Peyer's patch (tissue), 4 donors: ENCODE measurements at regions not wholly inside any gene's neighbourhood (a gene's known extent, or its start where the extent isn't known, plus 50 kb on each side); places are given as distances from the start of the nearest gene placed in this dataset.

Source experiments
- POLR2A ChIP-seq, 2 donors: fragments of 450-650 bp; IDR thresholded peaks; one replicate each; pipeline ENCODE4 v1.5.1; 2017; ENCODE audit warnings: antibody characterized with exemption in 2 of 2, mild to moderate bottlenecking in 2 of 2, moderate library complexity in 2 of 2
- TF ChIP-seq, protein P1 (sequence below), 6 experiments: fragments of 450-650 bp in 4 of 6; fragments of 200-600 bp in 2 of 6; sonication (generic) in 1 of 6; IDR thresholded peaks; one replicate each; pipeline ENCODE4 v1.5.1; 2017 to 2019; ENCODE audit warnings: antibody characterized with exemption in 6 of 6, mild to moderate bottlenecking in 3 of 6, moderate library complexity in 1 of 6

DNA sequence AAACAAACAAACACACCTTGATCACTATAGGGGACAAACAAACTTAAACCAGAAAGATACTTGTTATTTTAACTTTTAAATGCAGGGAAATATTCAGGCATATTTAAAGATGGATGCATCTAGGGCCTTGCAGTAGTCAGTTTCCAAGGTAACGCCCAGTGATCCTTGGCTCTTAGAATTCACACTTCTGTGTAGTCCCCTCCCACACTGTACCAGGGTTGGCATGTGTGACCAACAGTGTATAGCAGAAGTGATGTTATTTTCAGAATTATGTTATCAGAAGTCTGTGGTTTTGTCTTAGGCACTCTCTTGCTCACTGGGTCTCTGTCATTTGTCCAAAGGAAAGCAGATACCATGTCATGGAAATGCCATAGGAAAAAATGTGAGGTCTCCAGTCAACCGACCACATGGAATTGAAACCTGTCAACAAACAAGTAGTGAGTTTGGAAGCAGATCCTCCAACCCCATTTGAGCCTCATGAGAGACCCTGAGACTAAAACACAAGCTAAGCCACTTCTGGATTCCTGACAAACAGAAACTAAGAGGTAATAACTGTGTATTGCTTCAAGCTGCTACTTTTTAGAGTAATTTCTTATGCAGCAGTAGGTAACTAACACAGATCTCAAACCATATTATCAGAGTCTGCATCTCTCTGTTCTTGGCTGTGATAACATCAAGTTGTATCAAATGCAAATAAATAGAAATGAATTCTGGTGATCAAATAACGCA, 670.3 kb downstream of the KCTD8 start:
- TF ChIP-seq, protein P1, sequence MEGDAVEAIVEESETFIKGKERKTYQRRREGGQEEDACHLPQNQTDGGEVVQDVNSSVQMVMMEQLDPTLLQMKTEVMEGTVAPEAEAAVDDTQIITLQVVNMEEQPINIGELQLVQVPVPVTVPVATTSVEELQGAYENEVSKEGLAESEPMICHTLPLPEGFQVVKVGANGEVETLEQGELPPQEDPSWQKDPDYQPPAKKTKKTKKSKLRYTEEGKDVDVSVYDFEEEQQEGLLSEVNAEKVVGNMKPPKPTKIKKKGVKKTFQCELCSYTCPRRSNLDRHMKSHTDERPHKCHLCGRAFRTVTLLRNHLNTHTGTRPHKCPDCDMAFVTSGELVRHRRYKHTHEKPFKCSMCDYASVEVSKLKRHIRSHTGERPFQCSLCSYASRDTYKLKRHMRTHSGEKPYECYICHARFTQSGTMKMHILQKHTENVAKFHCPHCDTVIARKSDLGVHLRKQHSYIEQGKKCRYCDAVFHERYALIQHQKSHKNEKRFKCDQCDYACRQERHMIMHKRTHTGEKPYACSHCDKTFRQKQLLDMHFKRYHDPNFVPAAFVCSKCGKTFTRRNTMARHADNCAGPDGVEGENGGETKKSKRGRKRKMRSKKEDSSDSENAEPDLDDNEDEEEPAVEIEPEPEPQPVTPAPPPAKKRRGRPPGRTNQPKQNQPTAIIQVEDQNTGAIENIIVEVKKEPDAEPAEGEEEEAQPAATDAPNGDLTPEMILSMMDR (IDR thresholded peaks at IDR 0.05): no peak
- TF ChIP-seq POLR2A (IDR thresholded peaks at IDR 0.05): no peak
